Right forelimb (tissue), 1 donor: ENCODE measurements at regions not wholly inside any gene's neighbourhood (a gene's known extent, or its start where the extent isn't known, plus 50 kb on each side); places are given as distances from the start of the nearest gene placed in this dataset.

Source experiments
- DNase-seq: peaks from one replicate; pipeline ENCODE4 v3.0.0-alpha.2; 2018

DNA sequence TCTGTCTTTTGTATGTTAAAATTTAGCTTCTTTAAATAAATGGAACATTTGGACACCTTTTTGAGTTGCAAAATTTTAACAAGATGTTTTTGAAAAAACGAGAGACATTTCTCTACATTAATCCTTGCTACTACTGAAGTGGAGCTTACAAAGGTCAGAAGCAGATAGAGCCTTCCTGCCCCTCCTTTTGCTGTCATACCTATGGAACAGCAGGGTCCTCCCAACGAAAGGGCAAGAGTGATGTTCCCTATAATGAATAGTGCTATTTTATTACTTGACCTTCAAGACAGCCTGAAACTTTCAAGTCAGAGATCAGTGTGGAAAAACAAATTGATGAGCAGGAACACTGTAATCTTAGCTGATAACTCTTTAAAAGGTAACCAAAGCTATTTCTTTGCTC, 1538.9 kb downstream of the PLA2G4A start:
- DNase-seq: no peak

DNA sequence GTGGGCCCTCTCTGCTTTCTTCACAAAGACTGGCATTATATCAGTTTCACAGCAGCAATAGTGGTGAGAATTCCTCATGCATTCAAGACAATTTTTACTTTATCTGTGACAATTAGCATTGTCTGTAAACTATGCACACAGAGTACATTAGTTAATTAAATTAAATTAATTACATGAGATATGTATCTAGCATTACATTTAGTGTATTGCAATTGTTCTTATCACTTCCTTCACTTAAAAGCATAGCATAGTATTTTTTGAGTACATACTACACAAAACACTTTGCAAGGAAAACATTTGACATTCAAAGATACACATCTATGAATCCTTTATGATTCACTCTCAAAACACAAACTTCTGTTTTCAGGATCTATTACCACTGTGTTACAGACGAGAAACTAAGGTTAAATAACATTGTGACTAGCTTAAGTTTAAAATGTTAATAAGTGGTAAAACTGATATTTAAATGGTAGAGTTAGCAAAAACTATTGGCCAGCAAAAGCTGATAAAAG, 1542.6 kb downstream of the PLA2G4A start:
- no peak for DNase-seq

DNA sequence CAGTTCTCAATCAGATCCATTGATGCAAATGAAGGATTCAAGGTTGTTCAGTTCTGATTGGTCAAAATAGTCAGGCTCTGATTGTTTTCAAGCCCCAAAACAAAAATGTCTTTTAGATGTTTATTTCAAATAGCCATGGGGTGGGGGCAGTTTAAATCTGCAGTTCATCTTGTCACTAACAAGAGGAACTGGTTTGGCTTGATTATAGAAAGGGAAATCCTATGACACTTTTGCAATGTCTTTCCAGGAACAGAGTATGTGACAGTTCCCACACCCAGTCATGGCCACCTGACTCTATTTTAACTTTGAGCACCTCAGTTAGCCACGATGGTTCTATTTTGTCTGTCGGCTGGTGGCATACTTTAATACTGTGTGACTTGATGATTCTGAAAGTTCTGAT, 1544.1 kb downstream of the PLA2G4A start:
- no peak for DNase-seq

DNA sequence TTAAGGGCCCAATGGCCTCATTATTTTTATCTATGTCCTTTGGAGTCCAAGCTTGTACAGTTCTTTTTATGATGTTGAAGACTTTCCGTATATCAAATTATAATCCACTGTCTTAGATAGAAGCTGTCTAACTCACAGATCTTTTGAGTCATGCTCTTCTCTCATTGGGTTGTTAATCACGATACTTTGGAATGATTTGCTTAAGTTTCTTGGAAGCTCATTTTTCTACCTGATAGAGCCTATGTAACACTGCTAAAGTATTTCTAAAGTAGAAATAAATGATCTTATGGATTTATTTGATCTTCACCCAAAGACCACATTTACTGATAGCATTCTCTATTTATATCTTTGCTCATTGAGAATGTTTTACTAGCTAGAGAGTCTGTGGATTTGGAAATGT, 1554.1 kb downstream of the PLA2G4A start:
- no peak for DNase-seq

DNA sequence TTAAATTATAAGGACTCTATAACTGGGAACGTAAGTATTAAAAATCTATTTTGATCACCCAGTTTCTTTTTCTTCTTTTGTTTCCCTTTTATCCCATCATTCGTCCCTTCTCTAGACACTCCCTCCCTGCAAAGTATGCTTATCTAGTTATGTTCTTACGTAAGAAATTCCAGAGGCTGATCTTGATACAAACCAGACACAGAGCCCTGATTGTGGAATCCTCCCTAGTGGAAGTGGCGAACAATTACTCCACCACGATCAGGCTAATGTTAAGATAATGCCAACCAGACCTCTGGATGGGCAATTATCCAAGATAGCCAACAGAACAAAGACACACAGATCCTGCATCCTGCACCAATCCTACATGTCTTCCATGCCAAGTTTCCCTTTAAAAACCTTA, 1557.4 kb downstream of the PLA2G4A start:
- DNase-seq: no peak

DNA sequence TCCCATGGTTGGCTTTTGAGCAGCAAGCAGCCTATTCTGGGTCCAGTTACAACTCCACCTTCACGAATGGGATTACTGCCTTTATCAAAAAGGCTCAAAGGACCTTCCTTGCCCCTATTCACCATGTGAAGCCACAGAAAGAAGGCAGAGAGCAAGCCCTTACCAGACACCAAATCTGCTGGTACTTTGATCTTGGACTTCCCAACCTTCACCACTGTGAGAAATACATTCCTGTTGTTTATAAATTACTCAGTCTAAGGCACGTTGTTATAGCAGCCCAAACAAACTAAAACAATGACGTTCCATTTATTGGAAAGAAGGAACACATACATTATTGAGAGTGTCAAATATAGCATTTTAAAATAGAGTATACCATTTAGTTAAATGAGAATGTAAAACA, 1557.9 kb downstream of the PLA2G4A start:
- no peak for DNase-seq

DNA sequence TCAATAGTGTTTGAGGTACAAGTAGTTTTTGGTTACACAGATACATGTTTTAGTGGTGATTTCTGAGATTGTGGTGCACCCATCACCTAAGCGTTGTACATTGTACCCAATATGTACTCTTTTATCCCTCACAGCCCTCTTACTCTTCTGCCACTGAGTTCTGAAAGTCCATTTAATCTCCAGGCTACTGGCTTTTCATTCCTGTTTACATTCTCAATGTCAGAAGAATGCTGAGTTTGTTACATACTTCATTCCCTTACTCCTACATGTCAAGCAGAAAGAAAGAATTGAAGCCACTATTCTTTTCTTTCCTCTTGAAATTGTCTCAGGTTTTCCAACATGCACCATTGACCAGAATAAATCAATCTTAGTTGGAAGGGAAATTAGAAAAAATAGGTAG, 1565.9 kb downstream of the PLA2G4A start:
- no peak for DNase-seq

DNA sequence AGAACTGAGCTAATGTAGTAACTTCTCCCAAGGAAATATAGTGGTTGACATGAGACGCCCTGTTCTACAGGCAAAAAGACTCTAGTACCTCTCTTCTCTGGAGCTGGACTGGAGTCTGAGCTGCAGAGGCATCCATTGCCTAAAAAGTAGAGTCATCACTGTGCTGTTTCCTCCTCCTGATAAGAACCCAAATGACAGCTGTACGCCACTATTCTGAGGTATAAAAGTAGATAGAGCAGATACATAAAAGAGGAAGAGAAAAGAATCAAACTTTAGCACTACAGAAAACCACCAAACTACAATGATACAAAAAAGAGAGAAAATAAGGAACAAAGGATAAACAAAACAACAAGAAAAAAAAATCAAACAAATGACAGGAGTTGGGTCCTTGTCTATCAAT, 1568.8 kb downstream of the PLA2G4A start:
- no peak for DNase-seq

DNA sequence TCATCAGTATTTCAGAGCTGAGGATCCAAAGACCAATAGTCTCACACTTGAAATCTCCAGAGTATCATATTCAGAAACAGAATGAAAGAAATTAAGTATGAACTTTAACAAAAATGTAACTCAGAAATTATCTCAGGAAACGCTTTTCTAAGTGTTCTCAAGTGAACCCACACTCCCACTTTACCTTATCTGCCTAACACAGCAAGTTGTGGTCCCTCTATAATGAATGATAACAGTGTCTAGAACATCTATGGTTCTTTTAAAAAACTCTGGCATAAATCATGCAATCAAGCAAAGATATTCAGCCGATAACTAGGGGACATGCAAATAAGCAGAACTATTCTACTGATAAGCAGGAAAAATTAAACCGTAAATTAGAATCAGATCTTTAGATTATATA, 1574.2 kb downstream of the PLA2G4A start:
- DNase-seq: no peak

DNA sequence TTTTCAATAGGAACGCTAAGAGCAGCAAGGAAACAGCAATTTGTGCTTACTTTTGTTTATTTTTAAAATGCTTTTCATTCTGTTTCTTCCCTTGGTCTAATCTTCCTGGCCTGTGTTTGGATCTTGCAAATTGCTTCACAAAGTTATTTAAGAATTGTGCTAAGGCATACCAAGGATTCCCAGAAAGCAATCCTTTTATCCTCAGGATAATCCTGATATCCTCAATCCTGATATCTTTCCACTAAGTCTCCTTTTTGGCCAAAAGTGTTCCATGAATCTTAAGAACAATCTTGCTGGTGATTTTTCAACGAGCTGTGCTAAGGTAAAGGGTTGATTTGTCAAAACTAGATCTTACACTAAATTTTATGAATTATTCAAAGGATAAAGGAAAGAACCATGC, 1577.9 kb downstream of the PLA2G4A start:
- no peak for DNase-seq

DNA sequence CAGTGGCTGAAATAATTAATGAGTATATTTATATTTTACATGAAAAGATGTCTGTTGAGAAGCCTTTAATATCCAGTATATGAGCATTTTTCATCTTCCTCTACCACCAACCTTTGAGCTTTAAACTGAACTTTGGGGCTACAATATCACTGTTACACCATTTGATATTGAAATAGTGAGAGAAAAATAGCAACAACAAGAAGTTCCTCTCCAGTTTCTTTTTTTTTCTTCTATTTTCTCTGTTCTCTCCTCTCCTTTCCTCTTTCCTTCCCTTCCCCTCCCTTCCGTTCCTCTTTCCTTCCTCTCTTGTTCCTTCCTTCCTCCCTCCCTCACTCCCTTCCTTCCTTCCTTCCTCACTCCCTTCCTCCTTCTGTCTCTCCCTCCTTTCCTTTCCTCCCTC, 1591.4 kb downstream of the PLA2G4A start:
- DNase-seq: no peak

DNA sequence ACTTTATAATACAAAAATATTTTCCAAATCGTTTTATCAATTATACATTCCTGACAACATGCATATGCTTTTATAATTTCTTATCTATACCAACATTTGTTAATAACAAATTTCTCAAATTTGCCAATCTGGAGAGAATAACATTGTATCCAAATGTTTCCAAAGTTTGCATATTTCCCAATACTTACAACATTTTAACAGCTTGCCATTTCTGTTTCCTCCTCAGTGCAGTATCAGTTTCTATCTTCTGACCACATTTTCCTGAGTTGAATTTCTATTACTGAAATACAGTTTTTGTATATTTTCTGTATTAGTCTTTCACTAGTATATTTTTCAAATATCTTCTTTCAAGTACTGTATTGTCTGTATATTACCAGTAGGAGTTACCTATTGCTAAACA, 1594.3 kb downstream of the PLA2G4A start:
- no peak for DNase-seq

DNA sequence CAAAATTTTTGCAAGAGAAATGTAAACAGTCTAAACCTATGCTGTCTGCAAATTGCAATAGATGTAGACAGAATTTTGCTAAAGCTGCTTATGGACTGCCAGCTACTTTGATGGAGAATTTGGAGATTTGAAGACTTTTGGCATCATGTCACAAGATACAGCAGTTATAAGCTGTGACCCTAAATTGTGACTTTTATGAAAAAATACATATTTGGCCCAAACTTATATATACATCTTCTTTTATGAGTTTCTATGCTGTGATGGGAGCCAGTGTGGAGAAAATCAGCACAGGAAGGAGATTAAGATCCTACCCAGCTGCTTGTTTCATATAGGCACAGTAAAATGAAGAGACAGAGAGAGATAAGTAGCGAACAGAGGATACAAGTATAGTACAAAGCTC, 1595.4 kb downstream of the PLA2G4A start:
- no peak for DNase-seq

DNA sequence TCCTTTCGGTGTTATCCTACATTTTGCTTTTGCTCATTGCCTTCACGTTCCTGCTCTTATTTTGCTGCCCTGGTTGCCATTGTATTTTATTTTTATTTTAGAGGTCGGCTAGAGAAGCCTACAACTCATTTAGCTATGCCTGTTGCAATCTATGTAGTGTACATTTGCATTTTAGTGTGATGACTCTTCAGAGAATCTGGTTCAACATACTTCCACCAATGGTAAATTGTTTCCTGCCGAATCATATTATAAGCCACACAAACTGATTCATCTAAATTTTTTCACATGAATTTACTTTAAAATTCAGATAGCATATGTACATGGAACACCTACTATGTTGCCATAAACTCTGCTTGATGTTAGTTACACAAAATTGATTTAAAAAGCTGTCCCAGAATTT, 1596.9 kb downstream of the PLA2G4A start:
- DNase-seq: no peak

DNA sequence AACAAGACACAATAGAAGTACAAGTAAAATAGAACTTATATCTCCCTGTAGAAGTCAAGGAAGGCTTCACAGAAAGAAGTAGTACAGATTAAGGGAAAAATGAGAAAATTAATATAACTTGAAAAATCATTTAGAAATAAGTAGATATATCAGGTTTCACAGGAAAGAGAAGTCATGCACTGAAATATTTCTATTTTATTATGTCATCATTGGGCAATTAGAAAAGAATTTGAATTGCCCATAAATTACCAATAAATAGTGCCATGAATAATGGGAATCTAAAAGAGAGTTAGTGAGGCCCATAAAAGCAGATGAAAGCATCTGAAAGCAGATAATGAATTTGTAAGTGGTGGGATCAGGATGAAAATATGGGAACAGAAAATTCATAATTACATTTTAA, 1597.8 kb downstream of the PLA2G4A start:
- no peak for DNase-seq

DNA sequence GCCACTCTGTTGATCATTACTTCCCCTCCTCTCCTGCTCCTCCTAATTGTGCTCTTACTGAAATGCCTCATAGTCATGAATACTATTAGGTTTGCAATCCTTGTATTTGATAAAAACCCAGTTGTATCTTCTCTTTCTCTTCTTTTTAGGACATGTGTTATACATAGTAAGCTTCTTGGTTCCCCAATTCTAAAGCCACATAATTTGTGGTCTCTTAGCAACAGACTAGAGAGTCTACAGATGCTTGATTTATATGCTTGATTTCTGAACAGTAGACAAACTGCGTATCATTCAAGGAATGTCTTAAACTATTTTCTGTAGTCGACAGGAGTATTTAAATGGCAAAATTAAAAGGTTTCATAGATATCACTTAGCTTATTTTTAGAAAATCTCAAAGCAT, 1598.9 kb downstream of the PLA2G4A start:
- DNase-seq: no peak

DNA sequence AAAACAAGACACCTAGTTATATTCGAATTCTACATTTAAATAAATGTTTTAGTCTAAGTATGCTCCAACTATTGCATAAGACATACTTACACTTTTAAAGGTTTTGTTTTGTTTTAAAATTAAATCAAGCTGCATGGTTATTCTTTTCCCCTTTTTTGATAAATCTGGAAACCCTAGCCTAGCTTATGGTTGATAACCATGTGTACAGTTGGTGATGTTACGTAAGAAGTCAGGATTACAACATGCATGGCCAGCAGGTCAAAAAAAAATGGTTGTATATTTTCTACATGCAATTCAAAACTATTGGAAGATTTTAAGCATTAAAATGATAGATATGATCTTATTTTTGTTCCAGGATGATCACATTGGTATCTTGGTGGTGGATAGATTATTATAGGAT, 1600.6 kb downstream of the PLA2G4A start:
- DNase-seq: no peak

DNA sequence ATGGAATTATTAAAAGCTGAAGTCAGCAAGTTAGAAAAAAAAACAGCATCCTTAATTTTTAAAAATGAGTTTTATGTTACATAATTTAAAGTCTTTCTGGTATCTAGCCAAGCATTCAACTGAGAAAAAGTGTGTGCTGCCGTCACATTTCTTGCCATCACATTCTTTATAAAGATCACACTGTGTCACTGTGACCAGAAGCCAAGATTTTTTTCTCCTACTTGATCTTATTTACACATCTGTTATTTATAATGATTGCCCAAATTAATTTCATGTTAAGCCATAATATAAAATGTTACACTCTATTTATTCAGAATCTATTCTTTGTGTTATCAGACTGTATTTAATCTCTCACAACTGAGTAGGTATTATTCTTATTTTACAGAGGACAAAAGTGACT, 1603.7 kb downstream of the PLA2G4A start:
- no peak for DNase-seq

DNA sequence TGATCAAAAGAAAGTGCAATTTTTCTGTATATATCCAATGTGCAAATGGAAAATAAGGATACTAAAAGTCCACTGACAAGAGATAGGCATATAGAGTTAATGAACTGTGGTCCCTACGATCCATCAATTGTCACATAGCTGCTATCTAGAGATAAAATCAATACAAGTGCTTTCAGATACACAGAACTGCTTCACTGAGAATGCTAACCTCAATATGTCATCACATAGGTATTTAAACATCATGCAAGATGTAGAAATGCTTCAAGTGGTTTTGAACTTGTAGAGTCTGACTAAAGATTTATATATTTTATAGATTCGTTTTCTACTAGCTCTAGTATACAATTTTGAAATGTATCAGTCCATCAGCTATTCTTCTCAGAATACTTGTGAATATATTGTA, 1604.7 kb downstream of the PLA2G4A start:
- no peak for DNase-seq

DNA sequence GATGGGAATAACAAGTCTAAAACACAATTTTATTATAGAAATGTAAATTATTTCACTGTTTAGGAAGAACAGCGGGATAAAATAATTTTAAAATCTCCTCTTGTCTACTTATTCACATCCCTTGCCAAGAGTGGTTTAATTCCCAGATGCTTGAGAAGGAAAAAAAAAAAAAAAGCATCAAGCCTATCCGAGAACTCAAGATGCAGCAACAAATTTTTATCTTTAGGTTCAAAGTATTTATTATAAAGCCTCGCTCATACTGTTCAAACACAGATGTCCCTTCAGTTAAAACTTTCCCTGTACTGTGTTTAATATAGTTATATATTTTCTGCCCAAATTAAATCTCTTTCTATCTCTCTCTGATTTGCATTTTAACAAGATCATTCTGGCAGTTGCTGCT, 1615.8 kb downstream of the PLA2G4A start:
- no peak for DNase-seq

DNA sequence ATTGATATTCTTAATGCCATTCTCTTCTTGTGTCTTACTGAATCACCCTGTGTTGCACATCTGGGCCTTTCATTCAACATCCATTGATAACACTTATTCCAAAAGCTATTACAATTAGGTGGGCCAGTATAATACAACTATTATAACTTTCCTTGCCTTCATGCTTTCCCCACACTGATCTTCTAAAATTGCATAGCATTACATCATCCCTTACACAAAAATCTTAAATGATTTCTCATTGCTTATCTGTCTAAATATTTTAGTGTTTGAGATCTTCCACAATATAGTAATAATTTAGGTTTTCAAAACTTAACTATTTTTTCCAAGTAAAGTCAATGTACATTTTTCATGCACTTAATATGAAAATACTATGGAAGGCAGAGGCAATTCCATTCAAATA, 1634.1 kb downstream of the PLA2G4A start:
- no peak for DNase-seq

DNA sequence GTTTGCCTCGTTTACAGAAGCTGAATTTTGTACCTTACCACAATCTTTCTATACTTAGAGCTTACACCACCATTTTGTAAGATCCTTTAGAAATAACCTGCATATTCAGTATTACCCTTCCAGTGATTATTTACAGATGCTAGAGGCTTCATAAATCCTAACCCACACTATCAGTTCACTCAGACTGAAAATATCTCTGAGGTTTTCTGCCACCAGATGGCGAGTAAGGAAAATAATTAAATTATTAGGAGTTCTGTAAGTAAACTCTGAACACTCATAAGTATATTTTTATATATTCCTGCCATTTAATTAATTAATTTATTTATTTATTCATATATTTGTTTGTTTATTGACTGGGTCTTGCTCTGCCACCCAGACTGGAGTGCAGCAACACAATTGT, 1635.2 kb downstream of the PLA2G4A start:
- no peak for DNase-seq

DNA sequence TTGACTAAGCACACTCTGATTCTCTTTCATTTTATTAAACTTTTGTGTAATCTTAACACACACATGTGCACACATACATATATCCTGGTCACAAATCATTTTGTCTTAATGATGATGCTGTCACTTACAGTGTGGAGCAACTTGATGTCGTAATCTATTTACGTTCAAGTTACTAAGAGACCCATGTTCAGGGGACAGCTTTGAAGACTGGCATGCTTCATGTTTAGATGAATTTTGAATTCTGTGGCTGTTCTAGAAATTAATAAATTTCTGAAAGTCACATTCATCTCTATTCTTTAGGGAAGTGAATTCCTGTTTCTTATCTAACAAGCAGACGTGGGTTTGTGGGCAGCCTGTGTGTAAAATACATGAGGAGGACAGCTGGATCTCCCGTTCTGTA, 1637.8 kb downstream of the PLA2G4A start:
- no peak for DNase-seq

DNA sequence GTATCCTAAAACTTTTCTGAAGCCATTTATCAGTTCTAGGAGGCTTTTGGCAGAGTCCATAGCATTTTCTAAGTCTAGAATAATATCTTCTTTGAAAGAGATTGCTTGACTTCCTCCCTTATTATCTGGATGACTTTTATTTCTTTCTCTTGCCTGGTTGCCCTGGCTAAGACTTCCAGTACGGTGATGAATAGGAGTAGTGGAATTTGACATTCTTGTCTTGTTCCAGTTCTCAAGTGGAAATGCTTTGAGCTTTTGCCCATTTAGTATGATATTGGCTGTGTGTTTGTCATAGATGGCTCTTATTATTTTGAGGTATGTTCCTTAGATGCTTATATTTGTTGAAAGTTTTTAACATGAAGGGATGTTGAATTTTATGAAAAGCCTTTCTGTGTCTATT, 1647.9 kb downstream of the PLA2G4A start:
- no peak for DNase-seq

DNA sequence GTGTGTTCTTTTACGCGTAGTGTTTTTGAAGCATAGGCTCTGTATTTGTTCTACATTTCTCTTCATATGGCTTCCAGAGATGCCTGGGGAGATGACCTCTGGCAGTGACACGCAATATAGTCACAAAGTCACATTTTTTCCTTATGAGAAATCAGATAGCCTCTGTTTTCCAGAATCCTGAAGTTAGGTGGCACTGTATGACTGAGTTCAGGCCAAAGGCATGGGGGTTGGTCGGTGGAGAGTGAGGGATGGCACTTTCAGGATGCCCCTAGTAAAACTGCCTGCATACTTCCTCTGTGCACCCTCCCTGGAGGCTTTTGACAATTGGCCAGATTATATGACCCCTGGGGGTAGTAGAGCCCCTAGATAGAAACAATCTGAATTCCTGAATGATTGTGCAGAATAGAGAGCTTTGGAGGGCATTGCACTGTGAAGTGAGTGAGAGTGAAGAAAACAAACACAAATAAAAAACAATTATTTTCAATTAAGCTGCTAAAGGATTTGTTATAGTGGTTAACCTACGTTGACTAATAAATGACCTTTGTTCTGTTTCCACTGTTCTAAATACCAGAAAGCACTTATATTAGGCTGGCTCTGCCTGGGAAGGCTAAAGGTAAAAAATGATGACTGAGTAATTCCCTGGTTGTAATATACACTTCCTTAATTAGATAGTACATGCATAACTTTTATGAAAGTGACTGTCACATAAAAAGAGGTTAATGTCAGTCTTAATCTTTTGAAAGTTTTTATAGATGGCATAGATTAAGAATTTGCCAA, 1660.8 kb downstream of the PLA2G4A start:
- DNase-seq: no peak
